ENCODE measurements at regions not wholly inside any gene's neighbourhood (a gene's known extent, or its start where the extent isn't known, plus 50 kb on each side); places are given as distances from the start of the nearest gene placed in this dataset.

GRCh38 chr2:199588054-199588453 lies 130.3 kb upstream of the SATB2 start:
- CTCF ChIA-PET, result no interaction called here
- Histone ChIP-seq H3K4me3 (ENCODE audit: low read depth in 2 of 2, low read length in 2 of 2) (no peak overlapping the region), H3K9me3 (ENCODE audit: control insufficient read depth, insufficient read depth, low read depth, low read length) (no peaks in the 10 kb centered on the region), H3K4me1 (ENCODE audit: control insufficient read depth, insufficient read depth, low read length) (no peaks in the 10 kb centered on the region), H3K27me3 (ENCODE audit: control insufficient read depth, insufficient read depth, low read length) (peaks cover 12% of the 10 kb centered on the region), H3K27ac (ENCODE audit: low read length) (no peak overlapping the region), H3K36me3 (ENCODE audit: control insufficient read depth, insufficient read depth, low read length) (no peaks in the 10 kb centered on the region)
- ATAC-seq (no peak), DNase-seq (ENCODE audit: low read depth, low spot score) (no peak)
- no TSS peak for BruUV-seq (replicated peaks)
- in situ Hi-C loops (cut with HindIII; ENCODE audit: low pct_unique_long_range_greater_than_20kb, low sequenced_read_pairs), result no loop called here
- intact Hi-C loops (cut with micrococcal nuclease; ENCODE audit: unreplicated experiment), result no loop called here
- POLR2A ChIA-PET, result no interaction called here
- TF ChIP-seq REST (IDR thresholded peaks at IDR 0.05; ENCODE audit: insufficient read depth in 1 of 2, low read depth in 2 of 2, low read length in 1 of 2) (no peak), POLR2AphosphoS5 (IDR thresholded peaks at IDR 0.05; ENCODE audit: low read depth, low read length) (no peak), TCF7L2 (IDR thresholded peaks at IDR 0.05; ENCODE audit: low read depth, low read length) (no peak), SIN3A (IDR thresholded peaks at IDR 0.05; ENCODE audit: borderline replicate concordance, insufficient read depth, low read depth, low read length) (no peak)
- TF ChIP-seq, protein P1, sequence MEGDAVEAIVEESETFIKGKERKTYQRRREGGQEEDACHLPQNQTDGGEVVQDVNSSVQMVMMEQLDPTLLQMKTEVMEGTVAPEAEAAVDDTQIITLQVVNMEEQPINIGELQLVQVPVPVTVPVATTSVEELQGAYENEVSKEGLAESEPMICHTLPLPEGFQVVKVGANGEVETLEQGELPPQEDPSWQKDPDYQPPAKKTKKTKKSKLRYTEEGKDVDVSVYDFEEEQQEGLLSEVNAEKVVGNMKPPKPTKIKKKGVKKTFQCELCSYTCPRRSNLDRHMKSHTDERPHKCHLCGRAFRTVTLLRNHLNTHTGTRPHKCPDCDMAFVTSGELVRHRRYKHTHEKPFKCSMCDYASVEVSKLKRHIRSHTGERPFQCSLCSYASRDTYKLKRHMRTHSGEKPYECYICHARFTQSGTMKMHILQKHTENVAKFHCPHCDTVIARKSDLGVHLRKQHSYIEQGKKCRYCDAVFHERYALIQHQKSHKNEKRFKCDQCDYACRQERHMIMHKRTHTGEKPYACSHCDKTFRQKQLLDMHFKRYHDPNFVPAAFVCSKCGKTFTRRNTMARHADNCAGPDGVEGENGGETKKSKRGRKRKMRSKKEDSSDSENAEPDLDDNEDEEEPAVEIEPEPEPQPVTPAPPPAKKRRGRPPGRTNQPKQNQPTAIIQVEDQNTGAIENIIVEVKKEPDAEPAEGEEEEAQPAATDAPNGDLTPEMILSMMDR (IDR thresholded peaks at IDR 0.05), result no peak

DNA sequence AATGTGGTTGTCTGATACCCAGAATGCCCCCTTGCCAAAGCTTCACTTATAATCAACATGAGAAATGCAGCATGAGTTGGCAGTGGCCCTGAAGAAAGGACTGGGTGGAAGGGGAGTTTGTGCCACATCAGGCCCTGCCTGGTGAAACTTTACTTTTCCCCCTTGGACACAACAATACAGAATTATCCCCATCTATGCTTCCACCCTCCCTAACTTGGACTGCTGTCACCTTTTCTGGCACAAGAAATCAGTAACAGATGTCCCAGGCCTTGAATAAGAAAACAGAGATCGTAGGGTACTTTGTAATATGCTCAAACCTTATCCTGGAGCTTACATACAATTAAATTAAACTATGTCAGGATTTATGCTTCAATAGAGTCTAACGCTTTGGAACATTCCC lies 128.9 kb upstream of the SATB2 start:
- in situ Hi-C loops (cut with HindIII; ENCODE audit: low pct_unique_long_range_greater_than_20kb, low sequenced_read_pairs), result no loop called here
- ChIA-PET CTCF (no interaction called here), POLR2A (no interaction called here)
- H3K27ac ChIP-seq (ENCODE audit: low read length), result no peak overlapping the region
- DNase-seq (ENCODE audit: low read depth, low spot score), result no peak
- intact Hi-C loops (cut with micrococcal nuclease; ENCODE audit: unreplicated experiment), result no loop called here
- no peak overlapping the region for H3K4me3 ChIP-seq (ENCODE audit: low read depth in 2 of 2, low read length in 2 of 2)
- no peak for TF ChIP-seq SIN3A (IDR thresholded peaks at IDR 0.05; ENCODE audit: borderline replicate concordance, insufficient read depth, low read depth, low read length)
- TF ChIP-seq, protein P1 (IDR thresholded peaks at IDR 0.05), result no peak
- no peak for TF ChIP-seq TCF7L2 (IDR thresholded peaks at IDR 0.05; ENCODE audit: low read depth, low read length)
- TF ChIP-seq REST (IDR thresholded peaks at IDR 0.05; ENCODE audit: insufficient read depth in 1 of 2, low read depth in 2 of 2, low read length in 1 of 2), result no peak
- H3K36me3 ChIP-seq (ENCODE audit: control insufficient read depth, insufficient read depth, low read length), result no peaks in the 10 kb centered on the region
- ATAC-seq, result no peak
- BruUV-seq (replicated peaks), result no TSS peak
- no peaks in the 10 kb centered on the region for H3K9me3 ChIP-seq (ENCODE audit: control insufficient read depth, insufficient read depth, low read depth, low read length)
- H3K27me3 ChIP-seq (ENCODE audit: control insufficient read depth, insufficient read depth, low read length), result peaks cover 19% of the 10 kb centered on the region
- H3K4me1 ChIP-seq (ENCODE audit: control insufficient read depth, insufficient read depth, low read length), result no peaks in the 10 kb centered on the region
